SU-DHL-6 (cell line): ENCODE measurements at regions not wholly inside any gene's neighbourhood (a gene's known extent, or its start where the extent isn't known, plus 50 kb on each side); places are given as distances from the start of the nearest gene placed in this dataset.

Experiments
- CTCF ChIP-seq: fragments of 200-600 bp; sonication (generic); IDR thresholded peaks from one replicate; pipeline ENCODE4 v1.5.1; 2017; ENCODE audit warnings: antibody characterized with exemption, mild to moderate bottlenecking, low read length, moderate library complexity; ENCODE audit not compliant: insufficient read depth, poor library complexity, severe bottlenecking
- EZH2phosphoT487 ChIP-seq: fragments of 200-600 bp; sonication (generic), shearing (Covaris generic); conservative IDR thresholded peaks from 2 replicates; pipeline ENCODE4 v1.6.1; 2018; ENCODE audit warnings: mild to moderate bottlenecking, antibody characterized with exemption, low read length, moderate library complexity, mixed read lengths

GRCh38 chr17:56009795-56010651 lies 143.3 kb upstream of the ANKFN1 start:
- no peak for TF ChIP-seq CTCF
- TF ChIP-seq EZH2phosphoT487: no peak
